D341Med (cell line): ENCODE measurements at regions not wholly inside any gene's neighbourhood (a gene's known extent, or its start where the extent isn't known, plus 50 kb on each side); places are given as distances from the start of the nearest gene placed in this dataset.
A peak's percentile ranks its signal among the peaks of the same experiment; 100 is the strongest.
"Not testable (repeated sequence)": the region's sequence is repeated elsewhere in the genome, so short reads cannot be mapped to it uniquely, and the experiment has no call there.

Experiments
- DNase-seq: peaks from one replicate; pipeline ENCODE4 v3.0.0; 2012; ENCODE audit warnings: low spot score

DNA sequence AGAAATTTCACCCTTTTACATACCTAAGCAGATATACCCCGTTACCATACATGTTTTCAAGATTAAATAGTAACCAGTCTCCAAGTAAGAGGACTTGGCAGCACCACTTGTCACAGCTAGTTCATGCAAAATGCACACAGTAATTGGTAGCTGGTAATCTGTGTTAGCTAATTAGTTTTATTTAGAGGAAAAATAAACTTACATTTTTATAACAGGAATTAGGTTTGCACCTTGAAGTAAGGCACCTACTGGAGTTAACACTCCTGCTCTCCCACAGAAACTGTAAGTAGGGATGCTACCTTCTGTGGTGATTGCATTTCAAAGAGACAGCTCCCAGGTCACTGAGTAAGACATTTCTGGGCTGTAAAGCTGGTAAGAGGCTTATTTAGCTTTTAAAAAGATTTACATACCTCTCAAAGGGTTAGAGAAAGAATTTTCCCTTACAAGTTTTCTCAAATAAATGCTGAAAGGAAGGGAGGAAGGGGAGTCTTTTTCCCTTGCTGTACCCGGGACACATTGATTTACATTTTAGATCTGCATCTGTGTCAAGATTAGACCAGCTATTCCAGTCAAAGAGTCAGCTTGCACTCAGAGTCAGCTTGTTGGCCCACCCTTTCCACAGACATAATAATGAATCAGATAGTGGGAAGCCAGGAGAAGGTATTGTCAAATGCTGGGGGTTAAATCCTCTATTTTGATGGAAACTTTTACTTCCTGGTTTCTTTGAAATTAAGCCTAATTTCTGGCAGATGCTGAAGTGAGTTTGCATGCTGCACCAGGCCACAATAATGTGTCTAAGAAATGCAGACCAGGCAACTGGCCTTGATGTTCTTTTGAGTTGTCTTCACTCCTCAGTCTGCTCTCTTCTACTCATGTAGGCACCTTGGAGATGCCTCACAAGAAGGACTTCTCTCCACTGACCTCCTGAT is 77.6 kb upstream of the CHD2 start:
- DNase-seq = no peak

DNA sequence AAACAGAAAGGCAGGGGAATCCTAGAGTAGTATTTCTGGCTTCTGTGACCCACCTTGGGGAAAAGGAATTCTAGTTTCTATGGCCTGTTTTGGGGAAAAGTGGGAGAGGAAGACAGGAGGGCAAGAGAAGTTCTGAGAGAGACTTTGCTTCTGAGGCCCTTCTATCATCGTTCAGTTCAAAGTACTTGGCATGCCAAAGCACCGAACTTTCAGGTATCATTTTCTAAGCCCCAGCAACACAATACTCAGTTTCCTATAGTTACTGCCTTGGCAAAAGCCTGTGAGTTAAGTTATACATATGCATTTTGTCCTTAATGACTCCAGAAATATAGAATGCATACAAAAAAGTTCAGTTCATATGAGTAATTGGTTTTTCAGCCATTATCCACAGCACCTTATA is 74.1 kb upstream of the CHD2 start:
- no peak for DNase-seq

- not testable (repeated sequence) for DNase-seq
These were observed 72.1 kb upstream of the CHD2 start for GRCh38 chr15:92827991-92828390.

DNA sequence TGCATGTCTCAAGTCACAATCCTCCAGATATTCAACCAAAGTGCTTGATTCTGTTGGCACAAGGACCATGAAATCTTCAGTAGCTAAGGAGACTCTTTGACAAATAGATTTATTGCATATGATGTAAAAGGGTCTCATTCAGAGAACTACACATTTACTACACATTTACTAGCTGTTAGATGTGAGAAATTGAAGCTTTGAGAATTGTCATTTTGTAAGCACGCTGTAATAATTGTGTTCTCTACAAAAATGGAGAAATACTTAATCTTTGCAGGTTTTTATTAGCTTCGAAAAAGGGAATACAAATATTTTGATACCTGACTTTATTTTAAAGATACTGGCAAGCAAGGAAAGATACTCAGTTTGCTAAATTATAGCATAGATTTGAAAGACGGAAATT is 70.2 kb upstream of the CHD2 start:
- no peak for DNase-seq

GRCh38 chr15:92831336-92831654 is 68.8 kb upstream of the CHD2 start:
- DNase-seq = no peak

DNA sequence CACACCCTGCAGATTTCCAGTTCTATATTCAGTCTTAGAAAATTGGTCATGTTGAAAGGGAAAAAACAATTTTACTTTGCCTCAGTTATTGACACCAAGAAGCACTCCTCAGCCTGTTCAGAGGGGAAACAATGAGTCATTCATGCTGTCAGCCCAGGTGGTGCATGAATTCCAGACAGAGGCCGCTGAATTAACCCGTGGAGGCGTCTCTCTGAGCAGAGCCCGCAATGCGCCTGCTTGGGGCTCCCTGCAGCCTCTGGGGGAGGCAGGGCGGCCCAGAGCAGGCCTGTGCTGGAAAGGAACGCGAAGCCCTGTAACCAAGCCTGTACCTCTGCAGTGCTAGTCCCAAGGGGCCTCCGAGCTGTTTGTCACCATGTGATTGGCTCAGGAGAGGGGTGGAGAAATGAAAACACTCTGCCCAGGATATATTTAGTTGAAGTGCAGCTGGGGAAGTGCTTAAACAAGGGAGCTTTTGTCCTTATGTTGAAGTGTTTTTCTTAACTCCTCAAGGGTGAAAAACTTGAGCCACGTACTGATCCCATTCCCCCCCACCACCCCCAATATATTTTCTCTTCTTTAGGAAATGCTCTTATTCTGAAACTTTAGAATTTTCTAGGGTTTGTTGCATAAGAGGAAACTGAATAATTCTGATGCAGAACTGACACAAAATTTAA is 68.3 kb upstream of the CHD2 start:
- peak; percentile 92 for DNase-seq

DNA sequence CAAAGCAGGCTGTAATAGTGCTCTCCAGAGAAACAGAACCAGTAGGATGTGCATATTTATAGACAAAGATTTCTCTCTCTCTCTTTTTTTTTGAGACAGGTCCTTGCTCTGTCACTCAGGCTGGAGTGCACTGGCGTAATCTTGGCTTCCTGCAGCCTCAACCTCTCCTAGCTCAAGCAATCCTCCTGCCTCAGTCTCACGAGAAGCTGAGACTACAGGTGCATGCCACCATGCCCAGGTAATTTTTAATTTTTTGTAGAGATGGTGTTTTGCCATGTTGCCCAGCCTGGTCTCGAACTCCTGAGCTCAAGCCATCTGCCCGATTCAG is 67.1 kb upstream of the CHD2 start:
- no peak for DNase-seq

DNA sequence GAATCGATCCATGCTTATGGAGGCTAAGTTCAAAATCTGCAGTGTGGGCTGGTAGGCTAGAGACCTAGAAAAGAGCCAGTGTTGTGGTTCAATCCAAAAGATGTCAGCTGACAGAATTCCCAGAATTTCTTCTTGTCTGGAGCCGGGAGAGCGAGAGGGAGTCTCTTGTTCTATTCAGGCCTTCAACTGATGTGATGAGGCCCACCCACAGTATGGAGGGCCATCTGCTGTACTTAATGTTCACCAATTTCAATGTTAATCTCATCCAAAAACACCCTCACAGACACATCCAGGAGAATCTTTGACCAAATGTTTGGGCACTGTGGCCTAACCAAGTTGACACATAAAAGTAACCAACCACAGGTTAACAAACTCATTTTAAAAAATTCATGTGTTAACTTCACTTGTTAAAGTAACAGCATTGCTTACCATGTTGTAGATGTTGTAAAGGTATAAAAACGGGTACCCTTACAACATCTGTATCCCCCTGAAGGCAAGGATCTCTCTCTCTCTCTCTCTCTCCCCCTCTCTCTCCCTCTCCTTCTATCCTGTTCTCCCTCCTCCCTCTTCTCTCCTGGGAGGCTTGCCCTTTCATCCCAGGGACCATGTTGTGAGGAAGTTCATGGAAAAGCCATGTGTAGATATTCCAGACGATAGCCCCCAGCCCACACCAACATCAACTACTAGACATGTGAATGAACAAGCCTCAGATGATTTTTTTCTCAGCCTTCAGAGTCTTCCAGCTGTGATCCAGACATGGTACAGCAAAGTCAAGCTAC is 66.4 kb upstream of the CHD2 start:
- no peak for DNase-seq

GRCh38 chr15:92839696-92840095 is 60.4 kb upstream of the CHD2 start:
- peak; percentile 42 for DNase-seq

- no peak for DNase-seq
These were observed 60.0 kb upstream of the CHD2 start for GRCh38 chr15:92840149-92840548.

DNA sequence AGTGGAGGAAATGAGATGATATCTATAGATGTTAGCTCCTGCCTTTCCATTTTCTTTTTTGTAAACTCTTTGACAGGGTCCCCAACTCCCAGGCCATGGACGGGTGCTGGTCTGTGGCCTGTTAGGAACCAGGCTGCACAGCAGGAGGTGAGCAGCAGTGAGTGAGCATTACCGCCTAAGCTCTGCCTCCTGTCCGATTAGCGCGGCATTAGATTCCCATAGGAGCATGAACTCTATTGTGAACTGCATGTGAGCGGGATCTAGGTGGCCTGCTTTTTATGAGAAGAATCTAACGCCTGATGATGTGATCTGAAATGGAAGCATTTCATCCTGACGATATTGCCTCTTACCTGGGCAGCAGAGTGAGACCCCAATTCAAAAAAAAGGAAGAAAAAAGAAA is 56.8 kb upstream of the CHD2 start:
- no peak for DNase-seq

GRCh38 chr15:92843814-92844213 is 56.3 kb upstream of the CHD2 start:
- no peak for DNase-seq

DNA sequence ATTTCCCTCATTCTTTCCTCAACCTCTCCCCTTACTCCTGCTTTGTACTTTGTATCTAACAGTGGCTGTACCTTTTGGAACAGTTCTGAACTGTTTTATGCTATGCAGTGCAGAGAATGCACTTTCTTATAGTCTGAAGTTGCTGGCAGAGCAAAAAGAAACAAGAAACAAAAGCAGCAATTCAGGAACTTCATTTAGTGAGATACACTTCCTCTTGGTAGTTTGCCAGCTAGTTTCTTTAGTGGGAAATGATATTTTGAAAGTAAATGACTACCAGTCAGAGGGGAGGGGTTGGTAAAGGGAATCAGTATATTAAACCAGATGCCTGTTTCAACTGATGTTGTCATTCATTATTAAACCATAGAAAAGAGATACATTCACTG is 55.0 kb upstream of the CHD2 start:
- no peak for DNase-seq

DNA sequence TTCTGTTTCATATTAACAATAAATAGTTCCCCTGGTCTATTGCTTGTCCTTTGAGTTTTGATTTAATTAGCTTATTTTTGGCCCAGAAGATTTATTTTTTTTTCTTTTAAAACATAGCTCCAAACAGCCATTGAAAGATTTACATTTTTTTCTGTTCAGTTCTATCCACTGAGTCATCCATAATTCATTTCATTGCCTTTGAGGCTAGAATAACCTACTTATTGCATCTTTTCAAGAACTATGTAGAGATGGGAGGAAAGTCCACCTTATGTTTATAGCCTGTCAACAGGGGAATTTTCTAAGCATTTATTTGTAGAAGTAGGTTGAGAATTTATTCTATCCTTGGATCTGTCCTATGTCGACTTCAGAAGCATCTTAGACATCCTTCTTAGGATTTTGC is 53.4 kb upstream of the CHD2 start:
- no peak for DNase-seq

DNA sequence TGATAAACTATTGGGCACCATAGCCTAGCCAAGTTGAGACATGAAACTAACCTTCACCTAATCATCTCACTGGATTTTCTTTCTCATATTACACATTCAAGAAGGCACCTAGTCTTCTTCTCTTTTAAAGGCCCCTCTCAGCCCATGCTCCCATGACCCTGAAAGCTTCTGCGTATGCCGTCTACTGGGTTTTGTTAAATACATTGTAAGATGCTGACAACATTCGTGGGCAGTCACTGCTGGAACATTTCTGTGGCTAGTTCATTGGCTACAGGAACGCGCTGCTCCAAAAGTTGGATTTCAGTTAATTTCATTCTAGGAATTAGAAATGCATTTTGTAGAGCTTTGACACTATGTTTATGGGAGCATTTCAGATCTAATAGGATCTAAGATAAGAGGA is 52.3 kb upstream of the CHD2 start:
- DNase-seq = no peak

DNA sequence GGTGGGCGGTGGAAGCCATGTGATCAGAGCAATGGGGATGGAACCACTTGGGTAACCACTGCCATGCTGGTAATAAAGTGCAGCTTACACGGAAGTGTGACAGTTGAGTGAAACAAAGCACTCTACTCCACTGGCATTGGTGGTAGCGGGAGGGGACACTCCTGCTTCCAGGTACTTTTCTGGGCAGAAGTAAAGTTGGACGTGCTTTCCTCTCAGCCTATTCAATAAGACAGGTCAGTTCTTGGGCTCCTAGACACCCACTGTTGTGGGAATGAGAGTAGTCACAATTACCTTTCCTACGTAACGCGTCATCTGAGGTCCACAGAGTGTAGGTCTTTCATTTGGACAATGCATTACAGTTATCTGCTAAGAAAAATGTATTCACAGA is 51.7 kb upstream of the CHD2 start:
- DNase-seq = no peak

DNA sequence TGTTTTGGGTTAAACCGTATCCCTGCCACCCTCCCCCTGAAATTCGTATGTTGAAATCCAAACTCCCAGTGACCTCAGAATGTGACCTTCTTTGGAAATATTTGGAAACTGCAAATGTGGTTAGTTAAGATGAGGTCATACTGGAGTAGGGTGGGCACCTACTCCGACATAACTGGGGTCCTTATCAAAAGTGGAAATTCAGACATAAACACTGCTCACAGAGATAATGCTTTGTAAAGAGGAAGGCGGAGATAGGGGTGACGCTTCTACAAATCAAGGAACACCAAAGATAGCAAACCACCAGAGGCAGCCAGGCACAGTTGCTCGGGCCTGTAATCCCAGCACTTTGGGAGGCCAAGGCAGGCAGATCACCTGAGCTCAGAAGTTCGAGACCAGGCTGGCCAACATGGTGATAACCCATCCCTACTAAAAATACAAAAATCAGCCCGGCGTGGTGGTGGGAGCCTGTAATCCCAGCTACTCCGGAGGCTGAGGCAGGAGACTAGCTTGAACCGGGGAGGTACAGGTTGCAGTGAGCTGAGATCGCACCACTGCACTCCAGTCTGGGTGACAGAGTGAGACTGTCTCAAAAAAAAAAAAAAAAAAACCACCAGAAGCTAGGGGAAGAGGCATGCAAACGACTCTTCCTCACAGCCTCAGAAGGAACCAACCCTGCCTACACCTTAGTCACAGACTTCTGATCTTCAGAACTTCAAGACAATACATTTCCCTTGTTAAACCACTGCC is 51.1 kb upstream of the CHD2 start:
- no peak for DNase-seq

DNA sequence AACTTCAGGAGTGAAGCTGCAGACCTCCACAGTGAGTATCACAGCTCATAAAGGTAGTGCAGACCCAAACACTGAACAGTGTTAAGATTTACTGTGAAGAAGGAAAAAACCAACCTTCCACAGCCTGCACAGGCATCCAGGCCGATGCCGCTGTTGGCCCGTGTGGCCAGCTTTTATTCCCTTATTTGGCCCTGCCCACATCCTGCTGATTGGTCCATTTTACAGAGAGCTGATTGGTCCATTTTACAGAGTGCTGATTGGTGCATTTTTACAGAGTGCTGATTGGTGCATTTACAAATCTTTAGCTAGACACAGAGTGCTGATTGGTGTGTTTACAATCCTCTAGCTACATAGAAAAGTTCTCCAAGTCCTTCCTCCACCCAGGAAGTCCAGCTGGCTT is 49.9 kb upstream of the CHD2 start:
- DNase-seq = not testable (repeated sequence)
